ENCODE measurements at regions not wholly inside any gene's neighbourhood (a gene's known extent, or its start where the extent isn't known, plus 50 kb on each side); places are given as distances from the start of the nearest gene placed in this dataset.
"Not testable (repeated sequence)": the region's sequence is repeated elsewhere in the genome, so short reads cannot be mapped to it uniquely, and the experiment has no call there.

DNA sequence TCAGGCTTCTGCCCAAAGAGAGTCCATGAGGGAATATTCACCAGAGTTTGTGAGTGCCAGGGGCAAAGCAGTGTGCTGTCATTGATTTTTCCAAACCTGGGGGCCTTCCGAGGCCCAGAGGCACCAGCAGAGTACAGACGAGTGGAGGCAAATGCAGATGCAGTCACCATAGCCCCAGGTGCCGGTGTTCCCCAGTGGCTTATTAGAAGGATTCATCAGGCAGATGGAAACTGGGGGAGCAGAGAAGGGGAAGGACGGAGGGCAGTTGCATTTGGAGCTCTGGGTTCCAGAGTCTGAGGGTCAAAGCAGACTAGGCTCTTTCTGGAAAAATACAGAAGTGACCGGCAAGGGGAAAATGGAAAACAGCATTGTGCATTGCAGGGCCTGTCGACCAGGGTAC is 184.2 kb downstream of the ANKRD60 start:
- Mint-ChIP-seq H3K9me3 (peaks cover 0 to 5% (median 0%) of the 10 kb centered on the region in 9 donors), H3K4me3 (no peak overlapping the region), H3K27me3 (peaks cover 6 to 20% (median 11%) of the 10 kb centered on the region in 5 donors), H3K36me3 (peaks cover 0 to 4% (median 0%) of the 10 kb centered on the region in 3 donors), H3K4me1 (no peaks in the 10 kb centered on the region), H3K27ac (no peak overlapping the region)
- ATAC-seq (no peak), DNase-seq (no peak)
- POLR2A ChIA-PET: no interaction called here

DNA sequence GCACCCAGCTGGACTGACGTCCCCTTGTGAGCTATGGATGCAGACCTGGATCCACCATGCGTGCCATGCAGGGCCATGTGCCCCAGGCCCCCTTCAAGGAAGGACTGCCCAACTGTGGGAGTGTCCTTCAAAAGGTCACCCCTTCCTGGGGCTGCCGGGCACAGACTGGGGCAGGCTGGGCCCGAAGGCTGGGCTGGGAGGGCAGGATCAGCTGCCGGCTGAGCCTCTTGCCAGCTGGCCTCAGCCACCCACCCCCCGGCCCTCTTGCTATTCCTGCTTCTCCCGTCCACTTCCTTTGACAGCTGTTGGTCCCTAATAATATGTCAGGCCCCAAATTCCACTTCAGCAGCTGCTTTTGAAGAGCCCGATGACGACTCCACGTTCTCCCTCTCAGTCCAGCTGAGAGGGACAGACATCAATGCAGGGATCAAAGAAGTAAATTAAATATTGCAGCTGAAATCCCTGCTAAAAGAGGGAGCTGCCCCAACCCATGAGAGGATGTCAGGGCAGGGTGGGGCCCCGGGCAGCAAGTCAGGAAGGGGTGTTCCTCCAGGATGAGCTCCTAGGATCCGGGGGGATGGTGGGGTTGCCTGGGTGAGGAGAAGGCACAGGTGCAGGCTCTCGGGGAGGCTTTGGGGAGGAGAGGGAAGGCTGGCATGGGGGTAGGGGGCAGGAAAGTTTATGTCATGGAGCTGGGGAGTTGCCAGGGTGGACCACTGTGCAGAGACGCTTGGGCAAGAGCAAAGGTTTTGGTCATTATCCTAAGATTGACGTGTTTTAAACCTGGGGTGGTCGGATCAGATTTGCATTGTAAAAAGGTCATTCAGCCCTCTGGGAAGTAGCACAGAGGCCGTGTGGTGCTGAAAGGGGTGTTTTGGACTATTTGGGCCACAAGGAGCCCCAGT is 185.0 kb downstream of the ANKRD60 start:
- DNase-seq (no peak), ATAC-seq (no peak)
- peaks cover 0 to 2% (median 0%) of the 10 kb centered on the region in 3 donors for H3K36me3 Mint-ChIP-seq
- no peak overlapping the region for H3K27ac Mint-ChIP-seq
- peaks cover under 1 to 24% (median 10%) of the 10 kb centered on the region in 5 donors for H3K27me3 Mint-ChIP-seq
- H3K4me3 Mint-ChIP-seq: no peak overlapping the region
- H3K9me3 Mint-ChIP-seq: peaks cover 0 to 2% (median 0%) of the 10 kb centered on the region in 9 donors
- POLR2A ChIA-PET: no interaction called here
- no peaks in the 10 kb centered on the region for H3K4me1 Mint-ChIP-seq

DNA sequence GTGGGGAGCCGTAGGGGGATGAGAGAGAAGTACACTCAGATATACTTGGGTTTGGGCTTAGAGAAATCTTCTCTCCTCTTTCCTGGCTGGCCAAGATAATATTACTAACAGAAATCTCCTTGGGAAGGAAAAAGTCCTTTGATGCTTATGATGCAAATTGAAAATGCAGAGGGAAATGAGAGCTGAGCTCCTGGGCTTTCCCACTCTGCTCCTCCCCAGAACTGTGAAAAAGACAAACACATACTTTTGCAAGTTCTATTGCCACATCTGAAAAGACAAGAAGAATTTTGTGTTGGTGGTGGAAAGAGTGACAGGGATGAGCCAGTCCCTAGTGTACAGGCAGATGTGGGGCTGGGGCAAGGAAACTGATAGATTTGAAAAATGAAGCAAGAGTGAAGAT is 185.9 kb downstream of the ANKRD60 start:
- H3K27me3 Mint-ChIP-seq: peaks cover 0 to 19% (median 7%) of the 10 kb centered on the region in 5 donors
- no peaks in the 10 kb centered on the region for H3K4me1 Mint-ChIP-seq
- POLR2A ChIA-PET: no interaction called here
- DNase-seq (no peak), ATAC-seq (no peak)
- no peaks in the 10 kb centered on the region for H3K9me3 Mint-ChIP-seq
- no peaks in the 10 kb centered on the region for H3K36me3 Mint-ChIP-seq
- no peak overlapping the region for H3K4me3 Mint-ChIP-seq
- H3K27ac Mint-ChIP-seq: no peak overlapping the region

DNA sequence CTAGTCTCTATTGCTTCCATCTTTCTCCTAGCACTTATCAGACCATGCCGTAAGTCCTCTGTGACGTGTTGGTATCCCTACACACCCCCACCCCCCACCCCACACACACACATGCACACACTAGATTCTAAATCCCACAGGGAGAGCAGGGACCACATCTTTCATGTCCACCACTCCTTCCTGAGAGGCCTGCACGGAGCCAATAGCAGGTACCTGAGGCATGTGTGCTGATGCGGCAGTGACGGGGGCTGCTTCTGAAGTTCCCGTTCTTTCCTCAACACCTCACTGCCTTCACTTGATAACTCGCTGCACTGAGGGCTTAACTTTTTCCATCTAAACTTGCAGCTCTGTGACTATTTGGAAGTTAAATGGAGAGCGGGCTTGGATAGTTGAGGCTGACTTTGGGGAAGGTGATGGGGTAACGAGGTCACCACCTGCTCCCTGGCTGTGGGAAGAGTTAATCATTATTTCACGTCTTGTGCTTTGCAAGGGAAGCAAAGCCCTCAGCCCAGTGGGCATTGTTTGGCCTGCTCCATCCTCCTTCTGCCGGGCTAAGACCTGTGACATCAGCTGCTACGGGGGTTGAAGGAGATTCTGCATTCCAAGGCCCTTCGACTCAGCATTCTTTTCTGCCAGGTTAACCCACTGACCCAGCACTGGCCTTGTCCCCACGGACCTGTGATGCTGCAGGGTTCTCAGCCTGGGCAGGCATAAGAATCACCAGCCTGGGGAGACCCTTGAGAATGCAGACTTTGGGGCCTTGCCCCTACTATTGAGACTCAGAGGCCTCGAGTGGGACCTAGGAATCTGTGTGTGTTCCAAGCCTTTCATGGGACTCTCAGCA is 187.8 kb downstream of the ANKRD60 start:
- H3K9me3 Mint-ChIP-seq: no peaks in the 10 kb centered on the region

DNA sequence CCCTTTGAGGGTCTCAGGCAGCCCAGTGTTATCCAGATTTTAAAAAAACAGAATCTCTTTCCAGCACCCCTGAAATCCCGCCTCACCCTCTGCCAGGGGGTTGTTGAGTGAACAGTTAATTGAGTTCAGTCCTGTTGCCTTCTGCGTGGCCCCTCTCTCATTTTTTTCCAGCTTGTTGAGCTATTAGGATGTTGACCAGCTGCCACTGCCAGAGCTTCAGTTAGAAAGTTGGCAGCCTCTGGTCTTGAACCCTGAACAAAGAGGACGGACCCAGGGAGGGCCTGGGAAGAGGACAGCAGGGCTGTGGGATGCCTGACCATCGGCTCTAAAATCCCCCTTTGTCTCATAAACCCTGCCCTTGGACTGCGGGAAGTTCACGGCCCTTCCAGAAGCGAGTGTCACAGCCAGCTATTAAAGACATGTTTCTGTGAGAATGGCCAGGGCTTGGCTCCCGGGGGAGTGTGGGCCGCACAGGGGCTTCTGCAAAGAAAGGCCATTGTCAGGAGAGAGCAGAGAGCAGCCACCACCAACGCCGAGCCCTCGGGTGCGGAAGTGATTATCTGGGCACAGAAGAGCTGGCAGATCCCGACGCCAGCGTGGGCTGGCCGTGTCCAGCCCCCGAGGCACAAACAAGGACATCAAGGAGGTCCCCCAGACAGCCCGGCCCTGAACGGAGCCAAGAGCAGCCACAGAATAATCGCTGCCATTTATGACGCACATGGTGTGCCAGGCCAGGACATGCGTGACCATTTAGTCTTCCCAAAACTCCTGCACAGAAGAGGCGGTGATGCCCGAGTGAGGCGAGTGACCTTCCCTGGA is 189.0 kb downstream of the ANKRD60 start:
- no peak overlapping the region for H3K27ac Mint-ChIP-seq

More for the DNA sequence above, 187.8 kb downstream of the ANKRD60 start:
- DNase-seq (no peak), ATAC-seq (no peak)
- H3K27me3 Mint-ChIP-seq: peaks cover 0 to 17% (median 7%) of the 10 kb centered on the region in 5 donors
- POLR2A ChIA-PET: no interaction called here
- no peak overlapping the region for H3K4me3 Mint-ChIP-seq
- H3K36me3 Mint-ChIP-seq: no peaks in the 10 kb centered on the region
- H3K27ac Mint-ChIP-seq: peak overlapping the region in 1 of 10 donors; percentile 3
- H3K4me1 Mint-ChIP-seq: no peaks in the 10 kb centered on the region

DNA sequence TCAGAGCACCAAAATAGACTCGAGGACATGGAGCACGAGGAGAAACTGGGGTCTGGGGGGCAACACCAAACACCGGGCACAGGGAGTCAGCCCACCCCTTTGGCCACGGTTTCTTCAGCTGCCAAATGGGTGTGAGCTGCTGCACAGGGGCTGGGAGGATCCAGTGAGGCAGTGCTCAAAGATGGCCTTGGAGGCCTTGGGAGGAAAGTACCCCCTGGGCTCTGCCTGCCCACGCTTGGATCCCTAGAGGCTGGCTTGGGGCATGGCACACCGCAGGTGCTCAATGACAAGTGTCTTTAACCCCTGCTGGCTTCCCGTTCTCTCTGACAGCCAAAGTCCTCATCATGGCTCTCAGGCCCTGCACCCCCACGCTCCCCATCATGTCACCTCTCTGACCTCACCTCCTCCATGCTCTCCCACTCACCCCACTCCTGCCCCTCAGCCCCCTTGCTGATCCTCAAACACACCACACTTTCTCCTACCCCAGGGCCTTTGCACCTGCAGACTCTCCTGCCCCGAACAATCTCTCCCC is 190.3 kb downstream of the ANKRD60 start:
- DNase-seq (no peak), ATAC-seq (no peak)
- POLR2A ChIA-PET: no interaction called here
- Mint-ChIP-seq H3K36me3 (no peaks in the 10 kb centered on the region), H3K4me3 (no peak overlapping the region), H3K27ac (no peak overlapping the region), H3K9me3 (peaks cover 0 to under 1% (median 0%) of the 10 kb centered on the region in 9 donors), H3K4me1 (no peaks in the 10 kb centered on the region), H3K27me3 (peaks cover 3 to 23% (median 13%) of the 10 kb centered on the region in 5 donors)

More for the DNA sequence above, 189.0 kb downstream of the ANKRD60 start:
- ATAC-seq (no peak), DNase-seq (no peak)
- no peaks in the 10 kb centered on the region for H3K36me3 Mint-ChIP-seq
- H3K4me3 Mint-ChIP-seq: no peak overlapping the region
- POLR2A ChIA-PET: no interaction called here
- H3K9me3 Mint-ChIP-seq: no peaks in the 10 kb centered on the region
- peaks cover 0 to 15% (median 7%) of the 10 kb centered on the region in 5 donors for H3K27me3 Mint-ChIP-seq
- H3K4me1 Mint-ChIP-seq: no peaks in the 10 kb centered on the region

DNA sequence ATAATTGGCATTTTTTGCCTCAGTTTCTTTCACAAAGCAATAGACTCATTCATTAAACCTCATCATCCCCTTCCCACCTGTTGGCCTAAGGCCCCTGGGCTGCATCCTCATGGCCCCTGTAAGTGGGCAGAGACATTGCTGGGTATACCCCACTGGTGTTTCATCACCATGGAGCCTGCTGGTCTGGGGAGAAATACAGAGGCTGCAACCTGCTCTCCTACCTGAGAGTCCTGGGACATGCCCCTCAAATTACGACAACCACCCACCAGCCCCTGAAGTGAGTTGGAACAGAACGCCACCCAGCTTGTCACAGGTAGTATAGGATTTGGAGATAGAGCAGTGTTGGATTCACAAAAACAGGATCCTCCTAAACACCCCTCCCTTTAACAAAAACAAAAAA is 190.8 kb downstream of the ANKRD60 start:
- Mint-ChIP-seq H3K4me1 (no peaks in the 10 kb centered on the region), H3K4me3 (no peak overlapping the region), H3K36me3 (no peaks in the 10 kb centered on the region), H3K9me3 (peaks cover 0 to 3% (median 0%) of the 10 kb centered on the region in 9 donors), H3K27me3 (peaks cover 3 to 26% (median 14%) of the 10 kb centered on the region in 5 donors), H3K27ac (no peak overlapping the region)
- ATAC-seq (no peak), DNase-seq (no peak)
- POLR2A ChIA-PET: no interaction called here

DNA sequence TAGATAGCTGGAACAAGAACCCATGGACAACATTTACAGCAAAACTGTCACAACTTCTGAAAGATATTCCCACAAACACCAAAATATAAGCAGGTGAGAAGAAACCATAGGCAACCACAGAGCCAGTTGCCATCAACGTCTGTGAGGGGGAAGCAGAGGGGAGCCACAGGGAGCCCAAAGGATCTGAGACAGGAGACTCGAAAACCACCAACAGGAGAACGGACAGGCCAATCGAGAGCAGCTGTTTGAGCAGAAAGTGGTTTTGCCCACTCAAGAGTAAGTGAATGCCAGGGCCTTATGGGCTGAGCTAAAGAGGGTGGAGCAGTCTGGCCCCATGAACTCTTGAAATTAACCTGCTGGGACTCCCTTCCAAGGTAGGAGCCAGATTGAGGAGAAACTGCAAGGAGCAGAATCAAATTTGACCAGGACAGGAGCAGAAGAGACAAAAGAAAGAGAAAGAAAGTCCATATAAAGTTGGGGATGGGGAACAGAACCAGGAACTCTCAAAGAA is 195.4 kb downstream of the ANKRD60 start:
- Mint-ChIP-seq H3K27me3 (peaks cover 11 to 35% (median 21%) of the 10 kb centered on the region in 5 donors), H3K4me1 (peaks cover 0 to 8% (median 3%) of the 10 kb centered on the region in 4 donors), H3K36me3 (peaks cover 0 to 5% (median 0%) of the 10 kb centered on the region in 3 donors)

DNA sequence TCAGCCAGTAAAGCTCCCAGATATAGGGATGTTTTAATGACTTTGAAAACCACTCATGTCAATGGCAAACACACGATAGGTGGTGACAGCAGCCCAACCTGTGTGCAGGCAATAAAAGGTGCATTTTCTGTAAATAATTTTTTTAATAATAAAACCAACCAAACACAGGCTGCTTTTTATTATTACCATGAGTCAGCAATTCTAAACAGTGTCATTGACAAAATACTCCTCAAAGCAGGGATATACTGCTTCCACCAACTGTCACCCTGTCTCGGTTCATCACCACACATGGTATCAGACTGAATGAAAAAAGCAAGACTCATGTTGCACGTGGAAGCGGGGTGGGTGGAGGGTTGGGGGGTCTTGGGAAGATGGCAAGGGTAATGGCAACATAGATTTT is 195.9 kb downstream of the ANKRD60 start:
- H3K4me1 Mint-ChIP-seq: peaks cover 0 to 8% (median 3%) of the 10 kb centered on the region in 4 donors
- peaks cover 0 to 3% (median 0%) of the 10 kb centered on the region in 9 donors for H3K9me3 Mint-ChIP-seq
- ATAC-seq (no peak), DNase-seq (no peak)
- peaks cover 11 to 37% (median 22%) of the 10 kb centered on the region in 5 donors for H3K27me3 Mint-ChIP-seq
- H3K27ac Mint-ChIP-seq: no peak overlapping the region
- no peak overlapping the region for H3K4me3 Mint-ChIP-seq
- H3K36me3 Mint-ChIP-seq: peaks cover 0 to 5% (median 0%) of the 10 kb centered on the region in 3 donors
- POLR2A ChIA-PET: no interaction called here

More for the DNA sequence above, 195.4 kb downstream of the ANKRD60 start:
- ATAC-seq (no peak), DNase-seq (no peak)
- Mint-ChIP-seq H3K27ac (no peak overlapping the region), H3K9me3 (peaks cover 0 to 3% (median 0%) of the 10 kb centered on the region in 9 donors), H3K4me3 (no peak overlapping the region)
- POLR2A ChIA-PET: interaction anchor here (0.6 kb wide), 1 partner anchor 186 kb away, joined by 3 read pairs; no protein-coding TSS in a partner anchor

DNA sequence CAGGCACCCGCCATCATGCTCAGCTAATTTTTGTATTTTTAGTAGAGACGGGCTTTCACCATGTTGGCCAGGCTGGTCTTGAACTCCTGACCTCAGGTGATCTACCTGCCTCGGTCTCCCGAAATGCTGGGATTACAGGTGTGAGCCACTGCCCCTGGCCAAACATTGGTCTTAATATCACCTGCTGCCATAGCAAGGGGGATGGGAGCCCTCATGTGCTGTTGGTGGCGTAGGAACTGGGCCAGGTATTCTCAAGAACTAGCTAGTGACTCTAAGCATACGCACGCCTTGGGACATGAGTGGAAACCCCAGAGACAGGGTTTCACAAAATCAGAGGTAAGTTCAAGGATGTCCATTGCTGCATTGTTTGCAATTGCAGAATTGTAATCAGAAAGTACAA is 197.1 kb downstream of the ANKRD60 start:
- H3K36me3 Mint-ChIP-seq, H3K27ac Mint-ChIP-seq, ATAC-seq, H3K9me3 Mint-ChIP-seq, H3K4me3 Mint-ChIP-seq, H3K4me1 Mint-ChIP-seq, POLR2A ChIA-PET, DNase-seq: not testable (repeated sequence)
- H3K27me3 Mint-ChIP-seq: peaks cover 14 to 38% (median 27%) of the 10 kb centered on the region in 5 donors

DNA sequence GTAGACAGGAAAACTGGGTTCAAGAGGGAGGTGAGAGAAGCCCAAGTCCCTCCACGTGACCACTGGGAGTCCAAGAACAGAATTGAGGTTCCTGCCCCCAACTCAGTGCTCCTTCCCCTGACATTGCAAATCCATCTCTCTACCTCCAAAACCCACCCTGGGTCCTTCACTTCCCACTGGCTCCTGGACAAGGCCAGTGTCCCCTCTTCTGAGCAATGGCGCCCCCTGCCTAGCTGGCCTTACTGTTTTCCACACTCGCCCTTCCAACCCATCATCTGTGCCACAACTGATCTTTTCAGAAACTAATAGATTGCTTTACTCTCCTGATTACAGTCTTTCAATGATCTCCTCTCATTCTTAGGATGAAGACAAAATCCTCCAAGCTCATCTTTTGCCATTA is 200.3 kb downstream of the ANKRD60 start:
- ATAC-seq (no peak), DNase-seq (no peak)
- Mint-ChIP-seq H3K36me3 (peaks cover 0 to 5% (median 0%) of the 10 kb centered on the region in 3 donors), H3K27me3 (peaks cover 11 to 44% (median 24%) of the 10 kb centered on the region in 5 donors), H3K9me3 (peaks cover 0 to 2% (median 0%) of the 10 kb centered on the region in 9 donors), H3K27ac (no peak overlapping the region), H3K4me3 (no peak overlapping the region), H3K4me1 (peaks cover 0 to 8% (median 3%) of the 10 kb centered on the region in 4 donors)
- POLR2A ChIA-PET: no interaction called here

DNA sequence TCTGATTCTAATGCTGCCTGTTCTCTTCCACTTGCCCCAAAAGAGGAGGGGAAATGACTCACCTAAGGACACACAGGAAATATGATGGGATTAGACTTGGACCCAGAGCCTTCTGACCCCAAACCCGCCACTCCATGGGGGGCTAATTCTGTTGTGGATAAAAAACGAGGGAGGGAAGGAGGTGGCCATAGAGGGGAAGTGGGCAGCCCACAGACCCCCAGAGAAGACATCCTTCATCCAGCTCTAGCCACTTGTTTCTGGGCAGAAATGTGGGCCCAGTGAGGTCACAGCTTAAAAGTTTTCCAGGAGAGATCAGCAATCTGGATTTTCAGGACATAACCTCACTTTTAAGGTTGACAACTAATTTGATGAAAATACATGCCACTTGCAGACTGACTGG is 202.1 kb downstream of the ANKRD60 start:
- H3K36me3 Mint-ChIP-seq: no peaks in the 10 kb centered on the region
- no peak overlapping the region for H3K4me3 Mint-ChIP-seq
- no peak for ATAC-seq
- H3K27me3 Mint-ChIP-seq: peaks cover 11 to 38% (median 20%) of the 10 kb centered on the region in 5 donors
- H3K4me1 Mint-ChIP-seq: peaks cover 0 to under 1% (median 0%) of the 10 kb centered on the region in 4 donors
- DNase-seq: no peak
- H3K27ac Mint-ChIP-seq: no peak overlapping the region
- no peaks in the 10 kb centered on the region for H3K9me3 Mint-ChIP-seq
- POLR2A ChIA-PET: no interaction called here
